ENCODE measurements at regions not wholly inside any gene's neighbourhood (a gene's known extent, or its start where the extent isn't known, plus 50 kb on each side); places are given as distances from the start of the nearest gene placed in this dataset.

- ATAC-seq (no peak), FAIRE-seq (no peak), DNase-seq (ENCODE audit: low read depth in 1 of 2, low spot score in 1 of 2) (no peak)
- Histone ChIP-seq H3K27ac (no peak overlapping the region), H3K9me3 (no peaks in the 10 kb centered on the region), H3K4me2 (no peak overlapping the region), H3K4me1 (no peaks in the 10 kb centered on the region), H3K4me3 (no peak overlapping the region)
- TF ChIP-seq ZSCAN20 (CRISPR knock-in tag; IDR thresholded peaks at IDR 0.05) (no peak), E2F6 (IDR thresholded peaks at IDR 0.05; ENCODE audit: borderline replicate concordance, low read depth) (no peak), HES2 (IDR thresholded peaks at IDR 0.05) (no peak), FOSB (CRISPR knock-in tag; IDR thresholded peaks at IDR 0.05) (no peak), SREBF2 (IDR thresholded peaks at IDR 0.05) (no peak), KDM5A (IDR thresholded peaks at IDR 0.05) (no peak), NFE2L2 (conservative IDR thresholded peaks at IDR 0.05; ENCODE audit: low read length) (no peak), CHD2 (IDR thresholded peaks at IDR 0.05; ENCODE audit: low read length, partially characterized antibody) (no peak)
- 9% methylated on average over 1 of the region's 1 CpG for WGBS (ENCODE audit: missing lambda C conversion rate)
- POLR2A ChIA-PET = no interaction called here
- CTCF ChIA-PET = no interaction called here
These were observed 228.9 kb upstream of the SEMA3D start for GRCh38 chr7:85415743-85416142.

GRCh38 chr7:85413718-85414117 is 226.9 kb upstream of the SEMA3D start:
- 29% methylated on average over 6 of the region's 6 CpGs for WGBS (ENCODE audit: missing lambda C conversion rate)
- DNase-seq (ENCODE audit: low read depth in 1 of 2, low spot score in 1 of 2) (no peak), FAIRE-seq (no peak), ATAC-seq (no peak)
- TF ChIP-seq HDAC2 (IDR thresholded peaks at IDR 0.05) = no peak
- no peak for TF ChIP-seq USF2 (IDR thresholded peaks at IDR 0.05)
- TF ChIP-seq RNF2 (IDR thresholded peaks at IDR 0.05; ENCODE audit: borderline replicate concordance, low read depth) = no peak
- no peak for TF ChIP-seq MAZ (IDR thresholded peaks at IDR 0.05; ENCODE audit: borderline replicate concordance, low read depth, low read length)
- TF ChIP-seq HOXB13 (CRISPR knock-in tag; IDR thresholded peaks at IDR 0.05; ENCODE audit: low read depth) = no peak
- no peak for TF ChIP-seq ATOH8 (CRISPR knock-in tag; IDR thresholded peaks at IDR 0.05; ENCODE audit: low read depth)
- POLR2A ChIA-PET = no interaction called here
- Histone ChIP-seq H3K9me3 (no peaks in the 10 kb centered on the region), H3K4me1 (no peaks in the 10 kb centered on the region), H3K4me2 (no peak overlapping the region), H3K27ac (no peak overlapping the region), H3K4me3 (no peak overlapping the region)
- CTCF ChIA-PET = no interaction called here

- CTCF ChIA-PET = no interaction called here
- H3K4me1 ChIP-seq = no peaks in the 10 kb centered on the region
- ATAC-seq = no peak
- no peak overlapping the region for H3K4me2 ChIP-seq
- H3K9me3 ChIP-seq = no peaks in the 10 kb centered on the region
- FAIRE-seq = no peak
- no peak for TF ChIP-seq TP53 (CRISPR knock-in tag; IDR thresholded peaks at IDR 0.05)
- TF ChIP-seq BCL3 (IDR thresholded peaks at IDR 0.05) = no peak
- TF ChIP-seq PHF8 (IDR thresholded peaks at IDR 0.05; ENCODE audit: borderline replicate concordance, low read depth) = no peak
- TF ChIP-seq HES2 (IDR thresholded peaks at IDR 0.05) = no peak
- no peak for TF ChIP-seq RARB (CRISPR knock-in tag; IDR thresholded peaks at IDR 0.05)
- TF ChIP-seq MYC (IDR thresholded peaks at IDR 0.05; ENCODE audit: borderline replicate concordance, low read length) = no peak
- no peak for TF ChIP-seq USF2 (IDR thresholded peaks at IDR 0.05)
- no peak for TF ChIP-seq NPAS2 (CRISPR knock-in tag; IDR thresholded peaks at IDR 0.05; ENCODE audit: borderline replicate concordance)
- WGBS (ENCODE audit: missing lambda C conversion rate) = 40% methylated on average over 3 of the region's 3 CpGs
- no peak overlapping the region for H3K27ac ChIP-seq
- POLR2A ChIA-PET = no interaction called here
- no peak for DNase-seq (ENCODE audit: low read depth in 1 of 2, low spot score in 1 of 2)
- H3K4me3 ChIP-seq = no peak overlapping the region
These were observed 226.1 kb upstream of the SEMA3D start for GRCh38 chr7:85412912-85413311.

Measured in A549 (cell line).